ENCODE measurements at regions not wholly inside any gene's neighbourhood (a gene's known extent, or its start where the extent isn't known, plus 50 kb on each side); places are given as distances from the start of the nearest gene placed in this dataset.

DNA sequence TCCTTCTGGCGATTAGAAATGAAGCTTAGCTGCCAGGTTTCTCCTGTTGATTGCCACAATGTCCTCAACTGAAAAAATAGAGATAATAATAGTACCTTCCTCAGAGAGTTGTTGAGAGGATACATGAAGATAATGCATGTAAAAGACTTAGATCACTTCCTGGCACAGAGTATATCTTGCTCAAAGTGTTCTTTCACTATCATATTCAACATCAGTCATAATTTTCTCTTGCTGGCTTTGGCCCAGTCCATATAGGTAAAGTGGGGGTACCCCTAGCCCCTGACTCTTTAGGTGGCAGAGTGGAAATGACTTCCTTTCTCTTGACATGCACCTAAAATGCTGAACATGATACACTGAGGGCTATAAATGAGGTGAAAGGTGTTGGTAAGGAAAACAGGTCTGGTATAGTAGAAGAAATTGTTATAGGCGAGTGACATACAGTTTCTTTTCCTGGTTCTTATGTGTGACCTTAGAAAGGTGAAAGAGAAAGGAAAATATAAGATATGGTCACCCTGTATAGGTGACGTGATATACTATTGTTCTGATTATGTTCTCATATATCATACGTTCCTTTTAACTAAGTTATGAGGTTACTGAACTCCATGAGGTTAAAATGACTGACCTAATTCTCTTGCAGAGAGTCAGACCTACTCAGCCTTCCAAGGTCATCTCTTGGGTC, 209.9 kb upstream of the DEPDC1 start:
- TF ChIP-seq POLR2A (IDR thresholded peaks at IDR 0.05; ENCODE audit: low read depth, low read length) (no peak), TAF1 (IDR thresholded peaks at IDR 0.05; ENCODE audit: borderline replicate concordance, low read depth, low read length) (no peak), POLR2AphosphoS5 (IDR thresholded peaks at IDR 0.05; ENCODE audit: low read depth, low read length) (no peak)

All from GM12892 (cell line).